ENCODE measurements at regions not wholly inside any gene's neighbourhood (a gene's known extent, or its start where the extent isn't known, plus 50 kb on each side); places are given as distances from the start of the nearest gene placed in this dataset.

DNA sequence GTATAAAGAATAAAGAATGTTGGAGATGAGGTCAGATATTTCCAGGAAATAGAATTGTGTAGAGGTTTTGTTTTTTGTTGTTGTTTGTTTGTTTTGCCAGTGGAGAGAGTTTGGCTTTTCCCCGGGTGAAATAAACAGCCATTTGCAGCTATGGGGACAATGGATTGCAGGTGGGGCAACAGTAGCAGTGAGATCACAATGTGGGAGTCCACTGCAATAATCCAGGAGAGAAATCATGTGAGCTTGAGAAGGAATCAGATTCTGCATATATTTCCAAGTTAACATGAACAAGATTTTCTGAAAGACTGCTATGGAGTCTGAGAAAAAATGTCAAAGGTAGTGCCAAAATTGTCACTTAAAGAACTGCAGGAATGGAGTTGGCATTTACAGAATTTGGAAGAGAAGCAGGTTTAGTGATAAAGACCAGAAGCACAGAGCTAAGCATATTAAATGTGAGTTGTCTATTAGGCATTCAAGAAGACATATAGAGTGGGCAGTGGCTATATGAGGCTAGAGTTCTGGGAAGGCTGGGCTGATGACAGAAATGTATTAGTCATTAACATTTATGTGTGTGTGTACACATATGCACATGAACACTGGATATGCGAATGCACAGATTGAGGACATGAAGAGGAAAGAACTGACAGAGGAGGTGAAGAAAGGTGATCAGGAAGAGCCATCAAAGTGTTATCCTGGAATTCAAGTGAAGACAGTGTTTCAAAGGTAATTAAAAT, 729.6 kb upstream of the PTBP2 start:
- H3K36me3 Mint-ChIP-seq = no peaks in the 10 kb centered on the region
- H4K20me1 ChIP-seq (ENCODE audit: insufficient read depth, low read length) = no peaks in the 10 kb centered on the region
- H3K27me3 Mint-ChIP-seq (ENCODE audit: low read depth in 3 of 3) = peaks cover 0 to 4% (median 0%) of the 10 kb centered on the region in 3 donors
- H3K4me3 ChIP-seq (replicated peaks in 1 of 3; ENCODE audit: low read depth in 2 of 3, low read length in 3 of 3) = no peak overlapping the region
- no peaks in the 10 kb centered on the region for H3K79me2 ChIP-seq (ENCODE audit: insufficient read depth, low read length)
- H3K9me3 Mint-ChIP-seq = peaks cover 0 to 3% (median 2%) of the 10 kb centered on the region in 7 donors
- TF ChIP-seq, protein P1, sequence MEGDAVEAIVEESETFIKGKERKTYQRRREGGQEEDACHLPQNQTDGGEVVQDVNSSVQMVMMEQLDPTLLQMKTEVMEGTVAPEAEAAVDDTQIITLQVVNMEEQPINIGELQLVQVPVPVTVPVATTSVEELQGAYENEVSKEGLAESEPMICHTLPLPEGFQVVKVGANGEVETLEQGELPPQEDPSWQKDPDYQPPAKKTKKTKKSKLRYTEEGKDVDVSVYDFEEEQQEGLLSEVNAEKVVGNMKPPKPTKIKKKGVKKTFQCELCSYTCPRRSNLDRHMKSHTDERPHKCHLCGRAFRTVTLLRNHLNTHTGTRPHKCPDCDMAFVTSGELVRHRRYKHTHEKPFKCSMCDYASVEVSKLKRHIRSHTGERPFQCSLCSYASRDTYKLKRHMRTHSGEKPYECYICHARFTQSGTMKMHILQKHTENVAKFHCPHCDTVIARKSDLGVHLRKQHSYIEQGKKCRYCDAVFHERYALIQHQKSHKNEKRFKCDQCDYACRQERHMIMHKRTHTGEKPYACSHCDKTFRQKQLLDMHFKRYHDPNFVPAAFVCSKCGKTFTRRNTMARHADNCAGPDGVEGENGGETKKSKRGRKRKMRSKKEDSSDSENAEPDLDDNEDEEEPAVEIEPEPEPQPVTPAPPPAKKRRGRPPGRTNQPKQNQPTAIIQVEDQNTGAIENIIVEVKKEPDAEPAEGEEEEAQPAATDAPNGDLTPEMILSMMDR (IDR thresholded peaks at IDR 0.05) = no peak
- H2AFZ ChIP-seq (ENCODE audit: insufficient read depth, low read depth, low read length, poor library complexity, severe bottlenecking) = no peak overlapping the region
- no peaks in the 10 kb centered on the region for H3K4me1 Mint-ChIP-seq
- WGBS (ENCODE audit: insufficient coverage) = 95% methylated on average over 2 of the region's 2 CpGs
- no peak overlapping the region for H3K27ac ChIP-seq (ENCODE audit: low read depth in 1 of 2, low read length in 2 of 2)
- H3K36me3 ChIP-seq (replicated peaks in 1 of 2; ENCODE audit: control insufficient read depth in 1 of 2, insufficient read depth in 2 of 2, low read length in 2 of 2) = no peaks in the 10 kb centered on the region
- no peak for DNase-seq
- H3K27me3 ChIP-seq (ENCODE audit: control insufficient read depth in 2 of 2, insufficient read depth in 2 of 2, low read length in 2 of 2) = no peaks in the 10 kb centered on the region
- H3K4me1 ChIP-seq (ENCODE audit: control insufficient read depth in 1 of 2, insufficient read depth in 2 of 2, low read length in 2 of 2) = no peaks in the 10 kb centered on the region
- H3K9ac ChIP-seq (ENCODE audit: insufficient read depth, low read length, poor library complexity, severe bottlenecking) = no peak overlapping the region
- H3K9me3 ChIP-seq (replicated peaks in 1 of 2; ENCODE audit: control insufficient read depth in 1 of 2, insufficient read depth in 1 of 2, low read length in 2 of 2) = no peaks in the 10 kb centered on the region
- intact Hi-C loops (cut with micrococcal nuclease) = no loop called here
- H3K4me3 Mint-ChIP-seq = no peak overlapping the region
- H3K27ac Mint-ChIP-seq = no peak overlapping the region
- no peak overlapping the region for H3K4me2 ChIP-seq (replicated peaks; ENCODE audit: extremely low read depth, low read length, poor library complexity, severe bottlenecking)

DNA sequence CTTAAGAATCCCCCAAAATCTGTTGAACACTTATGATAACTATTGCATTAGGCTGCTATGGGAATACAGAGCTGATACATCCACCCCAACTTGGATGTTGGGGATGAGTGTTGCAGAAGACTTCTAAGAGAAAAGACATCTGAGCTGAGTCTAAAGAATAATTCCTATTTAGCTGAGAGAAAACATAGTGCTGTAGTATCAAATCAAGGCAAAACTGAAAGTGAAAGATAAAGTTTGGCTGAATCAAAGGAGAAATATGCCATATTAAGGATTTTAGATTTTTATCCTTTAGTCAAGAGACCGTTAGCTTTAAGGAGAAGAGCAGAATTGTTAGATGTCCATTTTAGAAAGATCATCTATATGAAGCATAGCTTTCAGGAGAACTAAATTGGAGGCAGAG, 726.9 kb upstream of the PTBP2 start:
- no peaks in the 10 kb centered on the region for H3K27me3 ChIP-seq (ENCODE audit: control insufficient read depth in 2 of 2, insufficient read depth in 2 of 2, low read length in 2 of 2)
- H3K4me3 ChIP-seq (replicated peaks in 1 of 3; ENCODE audit: low read depth in 2 of 3, low read length in 3 of 3) = no peak overlapping the region
- Mint-ChIP-seq H3K27me3 (ENCODE audit: low read depth in 3 of 3) (peaks cover 0 to 4% (median 0%) of the 10 kb centered on the region in 3 donors), H3K9me3 (peaks cover 0 to 5% (median 0%) of the 10 kb centered on the region in 7 donors), H3K27ac (no peak overlapping the region), H3K36me3 (no peaks in the 10 kb centered on the region), H3K4me3 (no peak overlapping the region), H3K4me1 (no peaks in the 10 kb centered on the region)
- TF ChIP-seq, protein P1 (IDR thresholded peaks at IDR 0.05) = no peak
- no peak for DNase-seq
- no peaks in the 10 kb centered on the region for H3K36me3 ChIP-seq (replicated peaks in 1 of 2; ENCODE audit: control insufficient read depth in 1 of 2, insufficient read depth in 2 of 2, low read length in 2 of 2)
- whole genome bisulfite sequencing (ENCODE audit: insufficient coverage) = no CpG with 5 or more reads among the region's 1 CpG
- no peak overlapping the region for H2AFZ ChIP-seq (ENCODE audit: insufficient read depth, low read depth, low read length, poor library complexity, severe bottlenecking)
- no peaks in the 10 kb centered on the region for H3K4me1 ChIP-seq (ENCODE audit: control insufficient read depth in 1 of 2, insufficient read depth in 2 of 2, low read length in 2 of 2)
- H3K4me2 ChIP-seq (replicated peaks; ENCODE audit: extremely low read depth, low read length, poor library complexity, severe bottlenecking) = no peak overlapping the region
- H3K27ac ChIP-seq (ENCODE audit: low read depth in 1 of 2, low read length in 2 of 2) = no peak overlapping the region
- H3K9ac ChIP-seq (ENCODE audit: insufficient read depth, low read length, poor library complexity, severe bottlenecking) = no peak overlapping the region
- no peaks in the 10 kb centered on the region for H4K20me1 ChIP-seq (ENCODE audit: insufficient read depth, low read length)
- intact Hi-C loops (cut with micrococcal nuclease) = no loop called here
- no peaks in the 10 kb centered on the region for H3K9me3 ChIP-seq (replicated peaks in 1 of 2; ENCODE audit: control insufficient read depth in 1 of 2, insufficient read depth in 1 of 2, low read length in 2 of 2)
- H3K79me2 ChIP-seq (ENCODE audit: insufficient read depth, low read length) = no peaks in the 10 kb centered on the region

All from CD14-positive monocyte (primary cell).